HCT116 (cell line): ENCODE measurements at regions not wholly inside any gene's neighbourhood (a gene's known extent, or its start where the extent isn't known, plus 50 kb on each side); places are given as distances from the start of the nearest gene placed in this dataset.

ENCODE experiments used
- ATAC-seq: fragments of 200-7000 bp; cut with Tn5 transposase; 2 replicates; pipeline ENCODE4 v1.9.1; 2020; ENCODE audit warnings: mild to moderate bottlenecking, moderate library complexity
- BruUV-seq: library from RNA; stranded (reverse); fragments of 400-500 nt; replicated peaks from 2 replicates; lab custom pipeline; 2021; lab: Mats Ljungman, UMichigan
- CTCF ChIA-PET: fragments of 300-600 bp; sonication (Branson Sonifier 250); formaldehyde crosslinking; loops from one replicate; lab custom pipeline; 2021; ENCODE audit warnings: antibody characterized with exemption; lab: Charles Lee
- POLR2A ChIA-PET: fragments of 300-600, 350-600 bp; sonication (Branson Sonifier 250); formaldehyde crosslinking; loops from one replicate; lab custom pipeline; 2021; ENCODE audit warnings: antibody characterized with exemption; lab: Charles Lee
- RAD21 ChIA-PET, 2 experiments: fragments of 300-600 bp; sonication (Branson Sonifier 250); formaldehyde crosslinking; loops; one replicate each; lab custom pipeline; 2023; ENCODE audit warnings: low total read pairs in 2 of 2; ENCODE audit not compliant: uncharacterized antibody in 2 of 2, unreplicated experiment in 2 of 2, low non-redundant PET in 1 of 2; lab: Charles Lee
- DNase-seq: peaks from one replicate; pipeline ENCODE4 v3.0.0-alpha.2; 2010; ENCODE audit warnings: low read depth, low spot score
- H2AFZ ChIP-seq: fragments of 200-600 bp; shearing (Covaris generic), sonication (generic); 2 replicates; pipeline ENCODE4 v1.6.1; 2017; ENCODE audit warnings: low read depth, mixed run types, mixed read lengths, antibody characterized with exemption, low read length; ENCODE audit not compliant: poor library complexity, severe bottlenecking
- H3K27ac ChIP-seq: 2 replicates; pipeline ENCODE4 v1.5.1; 2012; ENCODE audit warnings: low read depth, low read length
- H3K27me3 ChIP-seq: fragments of 200-600 bp; sonication (generic); 2 replicates; pipeline ENCODE4 v1.6.1; 2016; ENCODE audit warnings: mixed run types, low read length, mixed read lengths; ENCODE audit not compliant: insufficient read depth
- H3K36me3 ChIP-seq, 2 experiments: fragments of 200-500 bp in 1 of 2; fragments of 200-600 bp in 1 of 2; sonication (Bioruptor generic) in 1 of 2; sonication (generic) in 1 of 2; 2 replicates each; pipeline versions ENCODE4 v1.5.1 to v1.6.1; 2014 to 2016; ENCODE audit warnings: low read length in 2 of 2, inconsistent platforms in 1 of 2, mixed read lengths in 1 of 2, mixed run types in 1 of 2; ENCODE audit not compliant: insufficient read depth in 2 of 2, control insufficient read depth in 1 of 2
- H3K4me1 ChIP-seq, 2 experiments: fragments of 200-600 bp in 1 of 2; sonication (generic) in 1 of 2; 2 replicates each; pipeline versions ENCODE4 v1.5.1 to v1.6.1; 2012 to 2017; ENCODE audit warnings: low read length in 2 of 2, inconsistent platforms in 1 of 2, mild to moderate bottlenecking in 1 of 2, mixed read lengths in 1 of 2, mixed run types in 1 of 2, moderate library complexity in 1 of 2; ENCODE audit not compliant: insufficient read depth in 2 of 2, control insufficient read depth in 1 of 2
- H3K4me2 ChIP-seq: fragments of 200-600 bp; sonication (generic); 2 replicates; pipeline ENCODE4 v1.6.1; 2017; ENCODE audit warnings: mixed run types, low read length, mixed read lengths
- H3K4me3 ChIP-seq, 2 experiments: fragments of 200-600 bp in 1 of 2; sonication (generic) in 1 of 2; replicated peaks in 1 of 2; 2 replicates each; pipeline ENCODE4 v1.5.1; 2011 to 2016; ENCODE audit warnings: low read length in 2 of 2, control low read depth in 1 of 2, low read depth in 1 of 2, mild to moderate bottlenecking in 1 of 2, mixed read lengths in 1 of 2, mixed run types in 1 of 2
- H3K79me2 ChIP-seq: fragments of 200-600 bp; sonication (generic); 2 replicates; pipeline ENCODE4 v1.6.1; 2017; ENCODE audit warnings: mild to moderate bottlenecking, mixed run types, low read length, moderate library complexity, mixed read lengths; ENCODE audit not compliant: insufficient read depth
- H3K9ac ChIP-seq: fragments of 200-600 bp; sonication (generic); 2 replicates; pipeline ENCODE4 v1.6.1; 2016; ENCODE audit warnings: low read length, mixed read lengths
- H3K9me2 ChIP-seq: fragments of 200-600 bp; sonication (generic), shearing (Covaris generic); 2 replicates; pipeline ENCODE4 v1.6.1; 2017; ENCODE audit warnings: mixed run types, mild to moderate bottlenecking, moderate library complexity; ENCODE audit not compliant: insufficient read depth
- H3K9me3 ChIP-seq, 2 experiments: fragments of 200-500 bp in 1 of 2; fragments of 200-600 bp in 1 of 2; sonication (Bioruptor generic) in 1 of 2; sonication (generic) in 1 of 2; 2 replicates each; pipeline ENCODE4 v1.6.1; 2014 to 2017; ENCODE audit warnings: low read length in 2 of 2, mixed read lengths in 2 of 2, inconsistent platforms in 1 of 2, low read depth in 1 of 2, mild to moderate bottlenecking in 1 of 2, mixed run types in 1 of 2, moderate library complexity in 1 of 2; ENCODE audit not compliant: control insufficient read depth in 1 of 2, insufficient read depth in 1 of 2
- H4K20me1 ChIP-seq: fragments of 200-600 bp; sonication (generic), shearing (Covaris generic); 2 replicates; pipeline ENCODE4 v1.6.1; 2017; ENCODE audit warnings: mixed run types, mild to moderate bottlenecking, moderate library complexity; ENCODE audit not compliant: insufficient read depth
- CEBPB ChIP-seq: IDR thresholded peaks from 2 replicates; pipeline ENCODE4 v1.6.1; 2012; ENCODE audit warnings: low read depth
- EZH2 ChIP-seq: fragments of 200-600 bp; sonication (generic); IDR thresholded peaks from 2 replicates; pipeline ENCODE4 v1.6.1; 2017; ENCODE audit warnings: antibody characterized with exemption, mixed run types
- EZH2phosphoT487 ChIP-seq: fragments of 200-600 bp; IDR thresholded peaks from 2 replicates; pipeline ENCODE4 v1.6.1; 2018; ENCODE audit warnings: antibody characterized with exemption, borderline replicate concordance
- FOSL1 ChIP-seq: IDR thresholded peaks from 2 replicates; pipeline ENCODE4 v1.6.1; 2012; ENCODE audit warnings: low read depth
- JUND ChIP-seq: IDR thresholded peaks from 2 replicates; pipeline ENCODE4 v1.6.1; 2012
- MAX ChIP-seq: IDR thresholded peaks from 2 replicates; pipeline ENCODE4 v1.6.1; 2012
- POLR2A ChIP-seq: IDR thresholded peaks from 2 replicates; pipeline ENCODE4 v1.7.0; 2011; ENCODE audit warnings: borderline replicate concordance; ENCODE audit not compliant: insufficient read depth, insufficient read length; ENCODE audit errors: extremely low read depth
- SP1 ChIP-seq: IDR thresholded peaks from 2 replicates; pipeline ENCODE4 v1.6.1; 2012; ENCODE audit warnings: low read depth
- ZBTB33 ChIP-seq: IDR thresholded peaks from 2 replicates; pipeline ENCODE4 v1.6.1; 2011; ENCODE audit warnings: mild to moderate bottlenecking, low read length, moderate library complexity; ENCODE audit not compliant: insufficient replicate concordance; ENCODE audit errors: extremely low read depth
- ZNF274 ChIP-seq: fragments of 200-500 bp; sonication (Bioruptor generic); IDR thresholded peaks from 2 replicates; pipeline ENCODE4 v1.6.1; 2014; ENCODE audit warnings: mild to moderate bottlenecking, low read depth, low read length, inconsistent platforms
- intact Hi-C: fragments of 100-400 bp; cut with micrococcal nuclease; formaldehyde crosslinking; loops from 2 replicates; pipeline ENCODE4 v1.10.0; 2022

GRCh38 chr12:89889062-89889461 lies 180.4 kb upstream of the ATP2B1 start:
- Histone ChIP-seq H3K4me2 (no peak overlapping the region), H3K4me1 (peaks cover 0 to under 1% of the 10 kb centered on the region in 2 experiments; a peak in 1 of 4 replicates), H4K20me1 (no peaks in the 10 kb centered on the region), H3K27me3 (no peaks in the 10 kb centered on the region), H3K4me3 (no peak overlapping the region), H3K9ac (no peak overlapping the region), H3K27ac (no peak overlapping the region), H3K36me3 (no peaks in the 10 kb centered on the region), H3K79me2 (no peaks in the 10 kb centered on the region), H2AFZ (no peak overlapping the region), H3K9me3 (no peaks in the 10 kb centered on the region), H3K9me2 (no peaks in the 10 kb centered on the region)
- POLR2A ChIA-PET = no interaction called here
- CTCF ChIA-PET = no interaction called here
- no peak for DNase-seq
- RAD21 ChIA-PET = no interaction called here
- intact Hi-C loops = no loop called here
- no peak for ATAC-seq
- no peak for TF ChIP-seq ZBTB33
- no peak for TF ChIP-seq SP1
- TF ChIP-seq FOSL1 = no peak
- no TSS peak for BruUV-seq

GRCh38 chr12:89884952-89885351 lies 176.3 kb upstream of the ATP2B1 start:
- ATAC-seq = no peak
- RAD21 ChIA-PET = no interaction called here
- H3K79me2 ChIP-seq = no peaks in the 10 kb centered on the region
- no peaks in the 10 kb centered on the region for H3K27me3 ChIP-seq
- H3K27ac ChIP-seq = no peak overlapping the region
- no peaks in the 10 kb centered on the region for H3K36me3 ChIP-seq
- TF ChIP-seq ZNF274 (no peak), EZH2phosphoT487 (no peak), EZH2 (no peak), JUND (no peak), MAX (no peak), POLR2A (no peak), ZBTB33 (no peak), CEBPB (no peak)
- no peak overlapping the region for H2AFZ ChIP-seq
- no peak overlapping the region for H3K4me3 ChIP-seq
- H3K9ac ChIP-seq = no peak overlapping the region
- intact Hi-C loops = no loop called here
- no peak overlapping the region for H3K4me2 ChIP-seq
- no TSS peak for BruUV-seq
- H3K9me2 ChIP-seq = 0 out of 2 replicates have a peak, but pooled peaks cover 3% of the 10 kb centered on the region
- POLR2A ChIA-PET = no interaction called here
- no peaks in the 10 kb centered on the region for H4K20me1 ChIP-seq
- H3K4me1 ChIP-seq = no peaks in the 10 kb centered on the region
- H3K9me3 ChIP-seq = no peaks in the 10 kb centered on the region
- DNase-seq = no peak
- CTCF ChIA-PET = no interaction called here
